ENCODE measurements at regions not wholly inside any gene's neighbourhood (a gene's known extent, or its start where the extent isn't known, plus 50 kb on each side); places are given as distances from the start of the nearest gene placed in this dataset.

GRCh38 chr14:56884617-56885016 lies 74.3 kb upstream of the OTX2 start:
- Histone ChIP-seq H3K36me3 (peaks cover 27% of the 10 kb centered on the region), H3K4me3 (ENCODE audit: low read depth, low read length) (no peak overlapping the region), H3K9me3 (ENCODE audit: severe bottlenecking) (no peaks in the 10 kb centered on the region), H3K27ac (no peak overlapping the region), H3K27me3 (ENCODE audit: insufficient read depth, low read depth, severe bottlenecking) (no peaks in the 10 kb centered on the region)
- no peak for DNase-seq
- no peak for TF ChIP-seq CTCF (IDR thresholded peaks at IDR 0.05; ENCODE audit: low read depth, low read length)

GRCh38 chr14:56881181-56881580 lies 70.9 kb upstream of the OTX2 start:
- H3K36me3 ChIP-seq = peaks cover 55% of the 10 kb centered on the region
- H3K4me3 ChIP-seq (ENCODE audit: low read depth, low read length) = no peak overlapping the region
- H3K9me3 ChIP-seq (ENCODE audit: severe bottlenecking) = no peaks in the 10 kb centered on the region
- H3K27ac ChIP-seq = no peak overlapping the region
- DNase-seq = no peak
- H3K27me3 ChIP-seq (ENCODE audit: insufficient read depth, low read depth, severe bottlenecking) = no peaks in the 10 kb centered on the region
- TF ChIP-seq CTCF (IDR thresholded peaks at IDR 0.05; ENCODE audit: low read depth, low read length) = no peak

- DNase-seq = no peak
- H3K27me3 ChIP-seq (ENCODE audit: insufficient read depth, low read depth, severe bottlenecking) = no peaks in the 10 kb centered on the region
- H3K9me3 ChIP-seq (ENCODE audit: severe bottlenecking) = no peaks in the 10 kb centered on the region
- H3K36me3 ChIP-seq = peaks cover 66% of the 10 kb centered on the region
- no peak overlapping the region for H3K27ac ChIP-seq
- H3K4me3 ChIP-seq (ENCODE audit: low read depth, low read length) = no peak overlapping the region
- no peak for TF ChIP-seq CTCF (IDR thresholded peaks at IDR 0.05; ENCODE audit: low read depth, low read length)
These were observed 68.5 kb upstream of the OTX2 start for GRCh38 chr14:56878766-56879165.

- H3K27me3 ChIP-seq (ENCODE audit: insufficient read depth, low read depth, severe bottlenecking) = no peaks in the 10 kb centered on the region
- no peak for TF ChIP-seq CTCF (IDR thresholded peaks at IDR 0.05; ENCODE audit: low read depth, low read length)
- no peak overlapping the region for H3K27ac ChIP-seq
- no peaks in the 10 kb centered on the region for H3K9me3 ChIP-seq (ENCODE audit: severe bottlenecking)
- DNase-seq = no peak
- H3K36me3 ChIP-seq = peaks cover 82% of the 10 kb centered on the region
- no peak overlapping the region for H3K4me3 ChIP-seq (ENCODE audit: low read depth, low read length)
These were observed 64.9 kb upstream of the OTX2 start for GRCh38 chr14:56875104-56875675.

- DNase-seq = peak; percentile 52
- no peaks in the 10 kb centered on the region for H3K27me3 ChIP-seq (ENCODE audit: insufficient read depth, low read depth, severe bottlenecking)
- no peaks in the 10 kb centered on the region for H3K9me3 ChIP-seq (ENCODE audit: severe bottlenecking)
- TF ChIP-seq CTCF (IDR thresholded peaks at IDR 0.05; ENCODE audit: low read depth, low read length) = peak; percentile 74
- no peak overlapping the region for H3K4me3 ChIP-seq (ENCODE audit: low read depth, low read length)
- peaks cover 82% of the 10 kb centered on the region for H3K36me3 ChIP-seq
- no peak overlapping the region for H3K27ac ChIP-seq
These were observed 64.1 kb upstream of the OTX2 start for GRCh38 chr14:56874375-56874774.

DNA sequence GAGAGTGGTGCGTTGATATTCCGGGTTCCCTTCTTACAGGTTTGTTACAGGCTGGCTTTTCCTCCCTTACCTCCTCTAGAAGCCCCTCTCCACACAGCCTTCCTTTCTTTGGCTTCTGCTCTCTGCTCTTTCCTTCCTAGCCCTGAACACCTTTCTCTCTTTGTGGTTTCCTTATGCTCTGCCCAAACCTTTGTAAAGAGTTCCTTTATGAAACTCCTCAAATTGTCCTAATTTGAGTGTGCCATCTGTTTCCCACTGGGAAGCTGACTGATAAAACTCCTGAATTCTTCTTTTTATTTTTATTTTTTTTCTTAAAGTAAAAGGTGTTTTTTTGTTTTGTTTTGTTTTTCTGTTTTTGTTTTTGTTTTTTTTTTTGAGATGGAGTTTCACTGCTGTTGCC lies 60.1 kb upstream of the OTX2 start:
- DNase-seq = no peak
- H3K27me3 ChIP-seq (ENCODE audit: insufficient read depth, low read depth, severe bottlenecking) = no peaks in the 10 kb centered on the region
- H3K4me3 ChIP-seq (ENCODE audit: low read depth, low read length) = no peak overlapping the region
- no peak for TF ChIP-seq CTCF (IDR thresholded peaks at IDR 0.05; ENCODE audit: low read depth, low read length)
- H3K36me3 ChIP-seq = peaks cover 83% of the 10 kb centered on the region
- no peaks in the 10 kb centered on the region for H3K9me3 ChIP-seq (ENCODE audit: severe bottlenecking)
- no peak overlapping the region for H3K27ac ChIP-seq

Measured in WERI-Rb-1 (cell line).